GM04504 (cell line): ENCODE measurements at regions not wholly inside any gene's neighbourhood (a gene's known extent, or its start where the extent isn't known, plus 50 kb on each side); places are given as distances from the start of the nearest gene placed in this dataset.
A peak's percentile ranks its signal among the peaks of the same experiment; 100 is the strongest.

ENCODE experiments used
- DNase-seq: peaks from one replicate; pipeline ENCODE4 v3.0.0-alpha.2; 2012; ENCODE audit warnings: low read depth

DNA sequence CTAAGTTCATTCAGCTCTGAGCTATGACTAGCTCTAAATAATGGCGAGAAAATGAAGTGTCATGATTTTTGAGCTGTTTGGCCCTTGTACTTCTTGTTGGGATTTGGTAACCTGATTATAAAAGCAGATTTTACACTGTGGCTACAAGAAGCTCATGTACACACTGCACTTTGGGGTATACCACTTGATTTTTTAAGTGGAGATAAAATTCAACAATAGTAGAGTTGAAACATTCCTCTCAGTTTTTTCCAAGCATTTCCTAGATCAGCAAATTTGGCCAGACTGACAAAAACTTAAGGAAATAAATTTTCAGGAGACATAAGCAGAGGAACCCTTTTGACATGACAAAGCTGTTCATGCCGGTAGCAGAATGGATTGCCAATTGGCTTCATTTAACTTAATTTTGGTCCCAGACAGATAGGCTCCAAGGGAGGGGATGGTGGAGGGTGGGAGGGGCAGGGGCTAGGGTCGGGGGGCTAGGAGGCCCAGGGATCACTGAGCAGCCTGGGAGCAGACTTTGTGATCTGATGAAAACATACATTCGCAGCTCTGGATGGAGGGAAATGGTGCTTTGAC lies 575.9 kb downstream of the METTL15 start:
- no peak for DNase-seq

DNA sequence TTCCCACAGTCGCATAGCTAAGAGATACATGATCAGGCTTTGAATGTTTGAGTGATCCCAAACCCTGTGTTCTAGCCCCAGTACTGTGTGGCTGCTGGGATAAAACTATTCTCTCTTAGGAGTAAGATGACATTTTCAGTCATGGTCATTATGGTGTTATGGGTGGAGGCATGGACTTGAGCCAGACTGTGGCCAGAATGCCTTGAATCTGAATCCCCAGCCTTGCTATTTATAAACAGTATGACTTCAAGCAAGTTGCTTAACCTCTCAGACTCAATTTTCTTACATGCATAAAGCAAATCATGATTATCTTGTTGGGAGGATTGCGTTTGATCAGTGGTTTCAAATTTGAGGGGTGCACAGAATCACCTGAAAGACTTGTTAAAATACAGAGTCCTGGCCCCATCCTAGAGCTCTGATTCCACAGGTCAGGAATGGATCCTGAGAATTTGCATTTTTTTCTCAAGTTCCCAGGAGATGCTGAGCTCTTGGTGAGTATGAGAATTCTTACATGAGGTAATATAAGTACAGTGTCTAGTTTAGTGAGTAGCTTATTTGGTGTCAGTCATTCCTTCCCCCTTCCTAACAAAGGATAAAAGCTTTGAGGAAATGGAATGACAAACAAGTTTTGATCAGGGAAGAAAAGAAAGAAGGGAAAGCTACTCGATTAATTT lies 571.7 kb downstream of the METTL15 start:
- DNase-seq = peak; percentile 82

DNA sequence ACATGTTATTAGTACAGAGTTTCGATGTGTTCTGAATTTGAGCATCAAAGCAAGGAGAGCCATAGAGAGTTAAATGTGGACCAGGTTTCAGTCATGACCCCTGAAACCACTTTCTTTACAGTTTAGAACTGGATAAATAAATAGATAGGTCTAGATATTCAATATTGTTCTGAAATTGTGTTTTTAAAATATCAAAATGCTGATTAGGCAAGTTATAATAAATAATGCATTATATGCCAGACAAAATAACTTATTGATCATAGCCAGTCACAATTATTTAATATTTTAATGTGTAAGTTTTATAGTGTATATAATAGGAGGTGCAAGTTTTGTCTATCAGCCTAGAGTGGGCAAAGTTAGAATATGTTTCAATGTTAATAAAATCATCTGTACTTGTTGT lies 569.5 kb downstream of the METTL15 start:
- no peak for DNase-seq

DNA sequence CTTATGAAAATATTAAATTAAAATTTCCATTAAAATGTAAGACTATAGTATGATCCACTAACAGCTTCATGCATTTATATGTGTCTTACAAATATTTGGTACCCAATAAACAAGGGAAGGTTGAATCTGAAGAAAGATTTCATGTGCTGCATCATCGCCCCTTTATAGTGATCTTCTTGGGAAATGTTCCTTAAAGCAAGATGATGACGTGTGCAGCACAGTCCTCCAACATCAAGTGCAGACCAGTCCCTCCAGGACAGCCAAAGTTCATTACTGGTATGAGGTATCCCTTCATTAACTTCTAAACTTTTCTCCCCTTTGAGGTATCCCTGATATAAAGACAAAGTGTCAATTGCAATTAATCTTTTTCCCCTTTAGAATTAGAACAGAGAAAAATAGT lies 567.0 kb downstream of the METTL15 start:
- no peak for DNase-seq

DNA sequence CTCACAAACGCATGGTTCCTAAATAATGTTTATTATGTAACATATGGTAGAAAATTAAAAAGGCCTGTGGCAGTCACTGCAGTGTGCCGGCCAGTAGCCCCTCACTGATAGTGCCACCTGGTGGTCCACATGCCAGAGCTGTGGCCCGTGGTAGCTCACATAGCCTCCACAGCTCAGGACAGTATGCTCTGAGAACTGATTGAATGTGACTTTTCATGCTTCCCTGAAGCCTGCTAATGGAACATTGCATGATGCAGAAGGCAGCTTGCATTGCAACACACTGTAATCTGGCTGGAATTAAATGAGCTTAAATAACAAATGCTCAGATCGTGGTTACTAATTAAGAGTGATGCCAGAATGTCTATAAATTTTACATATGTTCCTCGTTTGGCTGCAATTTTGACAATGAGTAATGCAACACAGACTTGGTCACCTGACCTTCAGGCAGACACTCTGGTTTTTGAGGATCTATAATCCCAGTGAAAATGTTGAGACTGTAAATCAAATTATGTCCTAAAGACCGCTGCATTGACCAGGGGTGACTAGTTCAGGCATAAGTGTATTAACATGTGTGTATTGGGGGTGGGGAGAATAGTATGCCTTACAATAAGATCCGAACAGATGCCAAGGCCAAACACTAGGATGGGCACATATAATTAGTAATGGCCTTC lies 566.4 kb downstream of the METTL15 start:
- peak; percentile 92 for DNase-seq

DNA sequence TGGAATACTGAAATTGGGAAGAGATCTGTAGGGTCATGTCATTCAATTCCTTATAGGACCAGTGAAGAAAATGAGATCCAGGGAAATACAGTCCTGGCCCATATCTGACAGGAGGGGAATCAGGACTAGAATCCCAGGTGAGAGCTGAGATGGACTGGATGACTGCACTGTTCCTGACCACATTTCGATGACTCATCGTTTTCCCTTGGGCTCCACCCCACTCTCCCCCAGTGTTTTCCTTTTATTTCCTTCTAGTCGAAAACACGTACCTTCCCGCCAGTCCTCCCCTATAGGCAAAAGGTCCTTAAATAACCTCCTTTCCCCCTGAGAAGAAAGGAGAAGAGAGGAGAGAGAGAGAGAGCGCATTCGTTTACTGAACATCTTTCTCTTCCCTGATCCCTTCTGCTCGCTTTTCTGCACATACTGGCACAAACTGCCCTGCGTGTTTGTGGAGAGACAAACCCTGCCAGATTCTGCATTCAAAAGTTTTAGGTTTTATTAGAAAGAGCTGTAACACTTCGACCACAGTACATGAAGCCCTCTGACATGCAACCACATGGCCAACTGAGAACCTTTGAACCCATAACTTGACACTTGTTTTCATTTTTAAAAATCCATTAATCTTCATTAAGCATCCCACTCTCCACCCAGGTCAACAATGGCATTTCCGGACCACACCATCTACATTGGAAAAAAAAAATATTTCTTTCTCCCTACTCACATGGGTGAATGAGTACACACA lies 565.7 kb downstream of the METTL15 start:
- DNase-seq = peak; percentile 78

DNA sequence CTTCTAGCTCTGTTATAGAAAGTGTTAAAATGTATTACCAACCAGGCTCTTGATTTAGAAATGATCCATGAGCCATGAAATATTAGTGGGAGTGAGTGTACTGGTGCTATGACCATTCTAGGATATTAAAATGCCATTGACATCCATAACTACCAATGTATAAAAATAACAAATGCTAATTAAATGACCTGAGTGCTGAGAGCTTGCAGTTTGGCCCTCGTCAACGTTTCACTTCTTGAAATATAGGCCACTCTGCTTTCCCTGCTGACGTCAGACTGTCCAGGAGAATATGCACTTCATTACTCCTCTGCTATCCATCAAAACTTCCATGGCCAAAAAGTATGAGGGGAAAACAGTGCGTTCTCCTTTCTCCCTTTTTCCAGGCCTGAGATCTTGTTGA lies 563.1 kb downstream of the METTL15 start:
- no peak for DNase-seq

DNA sequence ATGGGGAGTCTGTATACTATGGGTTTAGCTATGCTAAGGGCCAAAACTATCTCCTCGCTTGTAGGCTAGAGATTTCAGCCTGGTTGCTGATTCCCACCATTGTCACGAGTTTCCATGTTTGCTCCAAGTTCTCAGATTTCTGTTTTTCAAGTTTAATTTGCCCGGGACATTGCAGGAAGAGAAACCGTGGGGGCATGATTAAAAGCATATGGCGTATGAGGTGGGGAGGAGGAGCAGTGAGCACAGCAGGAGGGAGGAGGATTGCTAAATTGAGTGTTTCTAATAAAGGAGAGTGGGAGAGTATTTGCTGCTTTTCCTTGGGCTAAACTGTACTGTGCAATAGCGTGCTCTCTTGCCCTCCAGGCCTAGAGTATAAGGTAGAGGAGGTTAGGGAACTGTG lies 558.4 kb downstream of the METTL15 start:
- DNase-seq = peak; percentile 56

DNA sequence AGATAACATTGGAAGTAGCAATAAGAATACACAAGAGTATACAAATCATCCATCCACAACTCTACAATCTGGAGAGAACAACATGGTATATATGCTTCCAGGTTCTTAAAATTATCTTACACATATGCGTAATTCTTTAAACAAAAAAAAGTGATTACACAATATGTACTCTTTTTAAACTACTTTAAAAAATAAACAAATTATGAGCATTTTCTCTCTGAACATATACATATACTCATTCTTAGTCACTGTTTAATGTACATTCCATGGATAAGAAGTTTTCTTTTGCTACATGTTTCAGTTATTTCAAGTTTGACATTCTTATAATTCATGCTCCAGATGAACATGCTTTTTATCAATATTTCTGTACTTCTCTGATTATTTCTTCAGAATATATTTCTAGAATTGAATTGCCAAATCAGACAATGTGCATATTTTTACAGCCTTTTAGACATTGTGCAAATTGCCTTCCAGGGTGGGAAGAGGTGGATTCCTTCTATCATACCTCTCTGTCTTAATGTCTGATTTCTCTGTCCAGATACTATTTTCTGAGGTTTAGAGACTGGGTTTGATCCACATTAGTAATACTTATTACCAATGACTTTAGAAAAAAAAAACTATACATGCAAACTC lies 551.6 kb downstream of the METTL15 start:
- no peak for DNase-seq

DNA sequence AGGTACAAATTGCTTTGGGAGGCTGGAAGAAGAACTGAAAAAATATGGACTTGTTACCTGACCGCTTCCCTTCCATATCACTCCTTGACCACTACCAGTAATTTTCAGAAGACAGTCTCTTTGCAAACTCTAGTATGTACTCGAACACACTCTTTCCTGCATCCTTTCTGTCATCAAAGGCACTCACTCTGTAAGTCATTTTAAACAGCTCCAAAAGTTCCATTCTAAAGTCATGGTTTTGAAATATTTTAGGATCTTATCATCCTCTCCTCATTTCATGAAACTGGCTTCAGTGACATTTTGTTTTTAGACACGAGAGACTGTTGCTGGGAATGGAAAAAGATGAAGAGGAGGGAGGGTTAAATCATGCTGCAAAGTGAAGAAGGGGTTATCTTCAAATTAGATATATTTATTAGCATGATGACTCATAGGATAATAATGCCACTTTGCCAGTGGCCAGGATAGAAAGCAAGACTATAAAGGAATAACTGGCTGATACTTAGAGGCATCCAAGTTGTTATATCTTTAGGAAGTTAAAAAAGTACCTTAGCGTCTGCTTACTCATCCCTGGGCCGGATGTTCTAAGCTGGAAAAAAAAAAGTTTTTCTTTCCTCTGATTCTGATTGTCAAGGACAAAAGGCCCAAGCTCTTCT lies 549.3 kb downstream of the METTL15 start:
- no peak for DNase-seq

DNA sequence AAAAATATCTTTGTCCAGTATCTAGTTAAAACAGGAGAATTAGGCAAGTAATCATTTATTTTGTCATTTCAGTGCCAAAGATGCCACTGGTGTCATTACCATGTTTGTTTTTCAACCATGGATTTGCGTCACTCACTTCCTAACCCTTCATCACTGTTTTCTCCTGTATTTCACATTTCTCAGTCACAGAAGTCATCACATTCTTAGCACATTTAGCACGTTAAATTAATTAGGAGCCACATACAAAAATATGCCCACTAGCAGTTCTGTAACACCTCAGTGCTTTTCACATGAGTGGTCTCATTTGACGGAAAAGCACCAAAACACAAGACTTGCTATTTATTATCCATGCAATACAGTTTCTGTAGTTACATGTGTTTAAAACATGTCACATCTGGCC lies 546.0 kb downstream of the METTL15 start:
- no peak for DNase-seq

DNA sequence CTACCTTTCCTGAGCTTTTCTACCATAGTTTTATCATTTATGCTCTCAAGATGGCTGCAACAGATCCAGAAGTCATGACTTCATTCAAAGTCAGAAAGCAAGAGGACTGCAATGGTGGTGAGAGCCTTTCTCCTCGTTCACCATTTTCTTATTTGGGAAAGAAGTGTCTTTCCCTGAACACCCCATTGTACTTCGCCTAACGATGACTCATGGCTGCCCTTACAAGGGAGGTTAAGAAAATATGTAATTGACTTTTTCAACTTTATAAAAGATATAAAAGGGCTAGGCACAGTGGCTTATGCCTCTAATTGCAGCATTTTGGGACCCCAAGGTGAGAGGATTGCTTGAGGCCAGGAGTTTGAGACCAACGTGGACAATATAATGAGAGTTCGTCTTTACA lies 541.7 kb downstream of the METTL15 start:
- DNase-seq = no peak

DNA sequence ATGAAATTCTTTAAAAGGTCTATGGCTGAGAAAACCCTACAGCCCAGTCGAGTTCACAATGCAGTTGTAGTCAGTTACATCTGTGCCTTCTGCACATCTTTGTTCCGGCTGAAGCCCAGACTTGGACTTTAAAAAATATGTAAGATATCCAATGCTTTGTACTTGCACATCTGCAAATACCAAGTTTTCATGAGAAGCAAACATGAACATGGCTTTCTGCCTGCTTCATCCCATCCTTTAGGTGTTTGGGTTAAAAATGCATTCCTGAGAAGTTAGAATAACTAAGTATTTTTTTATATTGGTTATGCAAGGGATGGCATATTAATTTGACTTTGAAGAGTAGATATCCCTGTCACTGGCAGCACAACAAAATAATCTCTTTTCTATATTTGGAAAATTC lies 528.4 kb downstream of the METTL15 start:
- DNase-seq = peak; percentile 32

DNA sequence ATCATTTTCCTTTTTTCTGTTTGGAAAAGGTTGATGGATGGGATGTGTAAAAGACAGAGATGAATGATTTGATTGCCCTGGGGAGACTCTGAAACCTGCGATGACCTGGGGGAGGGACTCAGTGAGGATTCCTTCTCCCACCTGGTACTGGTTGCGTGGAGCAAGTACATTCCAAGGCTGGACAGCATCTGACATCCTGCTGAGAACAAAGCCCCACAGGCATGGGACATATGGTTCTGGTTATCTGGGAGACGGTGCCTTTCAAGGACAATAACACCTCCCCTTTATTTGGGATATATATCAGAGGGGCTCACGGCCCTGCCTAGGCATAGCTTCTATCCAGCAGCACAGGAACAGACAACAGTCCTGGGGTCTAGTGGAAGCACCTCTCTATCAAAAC lies 527.8 kb downstream of the METTL15 start:
- DNase-seq = no peak

DNA sequence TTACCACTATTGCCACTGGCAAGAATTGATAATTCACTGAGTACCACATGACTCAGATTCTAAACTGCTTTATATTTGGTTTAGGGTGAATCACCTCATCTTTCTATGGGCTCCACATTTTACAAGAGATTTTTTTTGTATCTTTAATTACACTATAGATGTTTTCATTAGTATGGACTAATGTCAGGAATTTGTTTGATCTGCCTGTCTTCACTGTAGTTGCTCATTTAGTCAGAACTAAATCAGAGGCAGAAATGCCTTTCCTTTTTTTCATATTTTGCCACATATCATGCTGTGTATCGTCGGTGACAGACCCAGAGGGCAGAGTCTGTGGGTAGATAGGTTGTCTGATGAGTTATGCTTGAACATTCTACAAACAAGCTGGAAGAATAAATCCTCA lies 524.1 kb downstream of the METTL15 start:
- no peak for DNase-seq

DNA sequence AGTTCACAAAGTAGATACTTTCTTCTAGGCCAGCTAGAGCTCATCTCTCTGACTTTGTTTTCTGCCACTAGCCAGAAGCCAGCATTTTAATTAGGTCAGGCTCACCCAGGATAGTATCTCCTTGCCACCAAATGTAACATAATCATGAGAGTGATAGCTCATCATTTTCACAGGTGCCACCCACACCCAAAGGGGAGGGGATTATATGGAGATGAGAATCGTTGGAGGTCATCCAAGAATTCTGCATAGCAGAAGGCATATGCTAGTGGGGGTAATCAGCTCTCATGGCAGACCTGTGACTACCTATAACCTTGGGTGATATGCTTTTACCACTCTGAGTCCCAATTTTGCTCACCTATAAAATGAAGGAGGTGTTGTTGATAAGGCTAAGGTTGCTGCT lies 523.0 kb downstream of the METTL15 start:
- no peak for DNase-seq

DNA sequence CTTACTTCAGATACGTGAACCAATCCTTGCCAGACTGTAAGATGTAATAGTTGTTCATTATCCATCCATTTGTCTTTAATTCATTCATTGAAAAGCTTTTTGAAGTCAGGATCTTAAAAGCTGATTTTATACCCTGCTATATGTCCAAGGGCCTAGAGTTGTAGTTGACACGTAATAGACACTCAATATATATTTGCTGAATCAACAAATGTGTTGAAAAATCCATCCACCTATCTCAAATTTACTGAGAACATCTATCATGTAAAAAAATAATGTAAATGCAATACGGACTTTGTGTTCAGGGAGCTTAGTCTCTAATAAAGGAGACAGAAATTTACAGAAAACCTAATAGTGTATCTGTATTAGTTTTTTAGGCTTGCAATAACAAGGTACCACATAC lies 521.0 kb downstream of the METTL15 start:
- no peak for DNase-seq

DNA sequence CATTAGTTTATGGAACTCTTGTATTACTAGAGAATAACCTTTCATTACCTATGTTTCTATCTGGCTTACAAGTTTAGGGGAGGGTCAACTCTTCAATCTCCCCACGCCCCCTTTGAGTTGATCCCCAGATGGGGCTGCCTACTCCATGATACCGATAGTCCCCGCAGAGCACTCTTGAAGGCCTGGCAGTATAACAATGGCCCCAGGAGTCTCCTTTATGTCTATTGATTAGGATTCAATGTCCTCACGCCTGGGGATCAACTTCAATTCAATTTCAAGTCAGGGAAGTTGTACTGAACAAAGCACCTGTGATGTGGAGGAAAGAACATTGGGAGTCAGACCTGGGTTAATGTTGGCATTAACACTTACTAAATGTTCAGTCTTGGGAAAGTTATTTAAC lies 520.2 kb downstream of the METTL15 start:
- DNase-seq = no peak

DNA sequence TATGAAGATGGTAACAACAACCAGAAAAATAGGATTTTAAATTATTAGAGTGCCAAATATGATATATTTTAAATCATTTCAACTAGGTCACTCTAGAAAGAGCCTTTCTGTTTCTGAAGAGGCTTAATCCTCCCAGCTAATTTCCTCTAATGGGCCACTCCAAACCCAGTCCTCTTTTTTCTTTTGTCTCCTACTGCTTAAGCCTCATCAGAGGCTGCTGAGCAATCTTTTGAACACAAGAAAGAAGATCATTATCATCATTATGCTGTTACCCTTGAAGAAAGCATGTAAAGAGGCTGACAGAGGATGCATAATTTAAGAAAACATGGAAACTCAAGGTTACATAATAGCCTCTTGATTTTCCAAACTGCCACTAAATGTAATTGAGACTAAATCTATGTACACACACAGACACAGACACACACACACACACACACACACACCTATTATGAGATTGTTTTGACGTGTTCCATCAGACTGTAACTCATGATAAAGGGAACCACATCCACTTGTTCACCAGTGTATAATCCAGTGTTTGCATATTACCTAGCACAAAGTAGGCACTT lies 519.6 kb downstream of the METTL15 start:
- no peak for DNase-seq

DNA sequence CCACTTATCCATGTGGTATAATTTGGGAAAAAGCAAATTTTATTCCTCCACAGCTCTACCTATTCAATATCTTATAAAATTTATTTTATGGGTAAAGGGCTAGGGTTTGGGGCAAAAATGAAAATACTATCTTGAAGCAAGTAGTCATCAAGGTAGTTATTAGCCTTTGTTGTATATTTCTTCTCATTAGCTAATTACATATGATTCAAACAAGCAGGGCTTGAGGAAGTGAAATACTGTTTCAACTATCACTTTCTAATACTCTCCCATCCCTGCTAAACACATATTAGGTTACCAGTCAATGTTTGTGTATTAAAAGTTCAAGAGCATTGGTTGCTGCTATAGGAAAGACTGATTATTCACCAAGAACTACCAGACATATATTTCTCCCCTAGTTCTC lies 517.3 kb downstream of the METTL15 start:
- DNase-seq = no peak

DNA sequence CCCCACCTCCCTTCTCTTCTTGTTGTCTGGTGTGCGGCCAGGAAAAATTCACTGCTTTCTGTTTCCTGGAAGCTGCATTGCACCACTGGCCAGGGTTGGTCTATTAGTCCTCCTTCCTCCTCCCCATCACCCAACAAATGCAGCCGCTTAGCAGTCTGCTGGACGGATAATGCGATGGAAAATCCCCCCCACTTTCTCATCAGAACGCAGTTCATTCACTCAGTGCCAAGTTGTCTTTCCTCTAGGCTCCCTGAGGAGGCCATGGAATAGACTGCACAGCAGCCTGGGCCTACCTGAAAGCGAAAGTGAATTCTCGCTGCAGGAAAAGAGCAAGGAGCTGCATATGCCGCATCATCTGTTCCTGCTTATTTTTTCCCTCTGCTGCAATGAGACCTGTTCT lies 513.6 kb downstream of the METTL15 start:
- DNase-seq = peak; percentile 47
